Fibroblast of skin of scalp (primary cell): ENCODE measurements at regions not wholly inside any gene's neighbourhood (a gene's known extent, or its start where the extent isn't known, plus 50 kb on each side); places are given as distances from the start of the nearest gene placed in this dataset.
"Not testable (repeated sequence)": the region's sequence is repeated elsewhere in the genome, so short reads cannot be mapped to it uniquely, and the experiment has no call there.

Experiments
- DNase-seq: peaks from one replicate; pipeline ENCODE4 v3.0.0-alpha.2; 2013

- DNase-seq = peak; percentile 6
These were observed 636.6 kb upstream of the MMS22L start for GRCh38 chr6:97919631-97920030.

- no peak for DNase-seq
These were observed 640.2 kb upstream of the MMS22L start for GRCh38 chr6:97923249-97923648.

- no peak for DNase-seq
These were observed 642.5 kb upstream of the MMS22L start for GRCh38 chr6:97925504-97925903.

- no peak for DNase-seq
These were observed 656.6 kb upstream of the MMS22L start for GRCh38 chr6:97939440-97940168.

GRCh38 chr6:97947841-97948240, 664.8 kb upstream of the MMS22L start:
- peak; percentile 21 for DNase-seq

- DNase-seq = no peak
These were observed 675.1 kb upstream of the MMS22L start for GRCh38 chr6:97958134-97958533.

GRCh38 chr6:97963193-97963592, 680.2 kb upstream of the MMS22L start:
- peak; percentile 8 for DNase-seq

GRCh38 chr6:97969065-97969464, 686.0 kb upstream of the MMS22L start:
- no peak for DNase-seq

- no peak for DNase-seq
These were observed 694.1 kb upstream of the MMS22L start for GRCh38 chr6:97977084-97977483.

- no peak for DNase-seq
These were observed 695.8 kb upstream of the MMS22L start for GRCh38 chr6:97978855-97979271.

GRCh38 chr6:97979285-97979684, 696.3 kb upstream of the MMS22L start:
- not testable (repeated sequence) for DNase-seq

- DNase-seq = no peak
These were observed 706.4 kb upstream of the MMS22L start for GRCh38 chr6:97989451-97989850.

GRCh38 chr6:97995158-97995557, 712.1 kb upstream of the MMS22L start:
- no peak for DNase-seq

- no peak for DNase-seq
These were observed 719.7 kb upstream of the MMS22L start for GRCh38 chr6:98002678-98003077.

GRCh38 chr6:98014442-98015201, 731.6 kb upstream of the MMS22L start:
- DNase-seq = no peak

- no peak for DNase-seq
These were observed 733.5 kb upstream of the MMS22L start for GRCh38 chr6:98016565-98016964.

GRCh38 chr6:98020222-98020621, 737.2 kb upstream of the MMS22L start:
- DNase-seq = no peak

- DNase-seq = no peak
These were observed 741.3 kb upstream of the MMS22L start for GRCh38 chr6:98024359-98024758.

GRCh38 chr6:98027898-98028297, 744.9 kb upstream of the MMS22L start:
- DNase-seq = no peak

- DNase-seq = no peak
These were observed 750.6 kb upstream of the MMS22L start for GRCh38 chr6:98033617-98034016.

- no peak for DNase-seq
These were observed 753.4 kb upstream of the MMS22L start for GRCh38 chr6:98036344-98036923.

- DNase-seq = no peak
These were observed 754.6 kb upstream of the MMS22L start for GRCh38 chr6:98037571-98037970.

- DNase-seq = no peak
These were observed 756.4 kb upstream of the MMS22L start for GRCh38 chr6:98039443-98039842.
